ENCODE measurements at regions not wholly inside any gene's neighbourhood (a gene's known extent, or its start where the extent isn't known, plus 50 kb on each side); places are given as distances from the start of the nearest gene placed in this dataset.

- no peak for TF ChIP-seq POLR2A (IDR thresholded peaks at IDR 0.05; ENCODE audit: low read depth, low read length)
- TF ChIP-seq POLR2AphosphoS5 (IDR thresholded peaks at IDR 0.05; ENCODE audit: low read depth, low read length): no peak
- TF ChIP-seq TAF1 (IDR thresholded peaks at IDR 0.05; ENCODE audit: borderline replicate concordance, low read depth, low read length): no peak
Observed at GRCh38 chr17:71107136-71107535, 937.8 kb downstream of the KCNJ2 start.
